HG03442 (cell line): ENCODE measurements at regions not wholly inside any gene's neighbourhood (a gene's known extent, or its start where the extent isn't known, plus 50 kb on each side); places are given as distances from the start of the nearest gene placed in this dataset.
"Not testable (repeated sequence)": the region's sequence is repeated elsewhere in the genome, so short reads cannot be mapped to it uniquely, and the experiment has no call there.

Source experiments
- ATAC-seq: cut with Tn5 transposase; IDR thresholded peaks from one replicate; pipeline ENCODE4 v1.9.1; 2021; ENCODE audit warnings: mild to moderate bottlenecking, moderate library complexity; ENCODE audit not compliant: unreplicated experiment

- no peak for ATAC-seq
These were observed 1072.3 kb upstream of the PCDH10 start for GRCh38 chr4:132076829-132077228.

GRCh38 chr4:132085105-132085504, 1064.0 kb upstream of the PCDH10 start:
- no peak for ATAC-seq

- ATAC-seq, result no peak
These were observed 1055.1 kb upstream of the PCDH10 start for GRCh38 chr4:132094017-132094416.

GRCh38 chr4:132097041-132097440, 1052.1 kb upstream of the PCDH10 start:
- ATAC-seq, result no peak

GRCh38 chr4:132101526-132101925, 1047.6 kb upstream of the PCDH10 start:
- ATAC-seq, result no peak

- ATAC-seq, result no peak
These were observed 1040.3 kb upstream of the PCDH10 start for GRCh38 chr4:132108784-132109183.

- ATAC-seq, result no peak
These were observed 1034.2 kb upstream of the PCDH10 start for GRCh38 chr4:132114885-132115284.

GRCh38 chr4:132122741-132123140, 1026.4 kb upstream of the PCDH10 start:
- ATAC-seq, result not testable (repeated sequence)

GRCh38 chr4:132123870-132124623, 1025.0 kb upstream of the PCDH10 start:
- peak; percentile 79 for ATAC-seq

- no peak for ATAC-seq
These were observed 1024.5 kb upstream of the PCDH10 start for GRCh38 chr4:132124624-132124974.

- no peak for ATAC-seq
These were observed 1024.0 kb upstream of the PCDH10 start for GRCh38 chr4:132125131-132125530.

GRCh38 chr4:132132433-132132832, 1016.7 kb upstream of the PCDH10 start:
- ATAC-seq, result no peak

- ATAC-seq, result no peak
These were observed 979.4 kb upstream of the PCDH10 start for GRCh38 chr4:132169660-132170059.

- no peak for ATAC-seq
These were observed 969.1 kb upstream of the PCDH10 start for GRCh38 chr4:132180020-132180427.

- ATAC-seq, result no peak
These were observed 953.9 kb upstream of the PCDH10 start for GRCh38 chr4:132195176-132195575.

GRCh38 chr4:132203618-132204017, 945.5 kb upstream of the PCDH10 start:
- ATAC-seq, result no peak

- no peak for ATAC-seq
These were observed 934.6 kb upstream of the PCDH10 start for GRCh38 chr4:132214519-132214918.

GRCh38 chr4:132218406-132218805, 930.7 kb upstream of the PCDH10 start:
- ATAC-seq, result no peak

- no peak for ATAC-seq
These were observed 921.8 kb upstream of the PCDH10 start for GRCh38 chr4:132227151-132227856.

GRCh38 chr4:132227857-132228165, 921.3 kb upstream of the PCDH10 start:
- not testable (repeated sequence) for ATAC-seq

- ATAC-seq, result no peak
These were observed 920.4 kb upstream of the PCDH10 start for GRCh38 chr4:132228676-132229075.

- ATAC-seq, result no peak
These were observed 919.1 kb upstream of the PCDH10 start for GRCh38 chr4:132230025-132230424.

GRCh38 chr4:132238697-132239096, 910.4 kb upstream of the PCDH10 start:
- no peak for ATAC-seq
